ENCODE measurements at regions not wholly inside any gene's neighbourhood (a gene's known extent, or its start where the extent isn't known, plus 50 kb on each side); places are given as distances from the start of the nearest gene placed in this dataset.
A peak's percentile ranks its signal among the peaks of the same experiment; 100 is the strongest.
"Not testable (repeated sequence)": the region's sequence is repeated elsewhere in the genome, so short reads cannot be mapped to it uniquely, and the experiment has no call there.

DNA sequence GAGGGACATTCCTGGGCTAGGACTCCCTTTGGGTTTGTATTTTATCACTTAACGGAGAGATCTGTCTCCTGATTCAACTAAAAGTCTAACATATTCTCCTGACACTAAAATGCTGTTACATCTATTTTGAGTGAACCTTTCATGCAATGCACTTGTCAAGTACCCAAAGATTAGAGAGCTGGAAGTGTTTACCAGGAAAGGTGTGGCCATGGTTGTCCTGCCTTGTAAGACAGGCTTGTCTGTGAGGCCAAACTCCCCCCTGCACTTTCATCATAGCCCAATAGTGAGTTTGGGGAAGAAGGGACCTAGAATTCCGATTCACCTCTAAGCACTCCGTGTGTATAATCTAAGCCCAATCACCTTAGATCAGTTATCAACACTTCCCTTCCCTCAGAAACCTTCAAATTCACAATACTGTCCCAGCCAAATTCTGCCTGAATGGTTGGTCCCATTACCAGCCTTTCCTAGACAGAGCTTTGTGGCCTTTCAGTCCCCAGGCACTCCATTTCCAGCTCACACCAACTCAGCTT, 162.6 kb upstream of the NAMPT start:
- DNase-seq, result no peak

DNA sequence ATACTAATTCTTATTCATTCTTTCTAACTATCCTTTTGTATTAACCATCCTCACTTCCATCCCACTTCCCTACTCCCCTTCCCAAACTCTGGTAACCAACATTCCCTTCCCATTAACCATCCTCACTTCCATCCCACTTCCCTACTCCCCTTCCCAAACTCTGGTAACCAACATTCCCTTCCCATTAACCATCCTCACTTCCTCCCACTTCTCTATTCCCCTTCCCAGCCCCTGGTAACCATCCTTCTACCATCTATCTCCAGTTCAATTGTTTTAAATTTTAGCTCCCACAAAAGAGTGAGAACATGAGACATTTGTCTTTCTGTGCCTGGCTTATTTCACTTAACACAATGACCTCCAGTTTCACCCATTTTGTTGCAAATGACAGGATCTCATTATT, 160.6 kb upstream of the NAMPT start:
- DNase-seq, result not testable (repeated sequence)

DNA sequence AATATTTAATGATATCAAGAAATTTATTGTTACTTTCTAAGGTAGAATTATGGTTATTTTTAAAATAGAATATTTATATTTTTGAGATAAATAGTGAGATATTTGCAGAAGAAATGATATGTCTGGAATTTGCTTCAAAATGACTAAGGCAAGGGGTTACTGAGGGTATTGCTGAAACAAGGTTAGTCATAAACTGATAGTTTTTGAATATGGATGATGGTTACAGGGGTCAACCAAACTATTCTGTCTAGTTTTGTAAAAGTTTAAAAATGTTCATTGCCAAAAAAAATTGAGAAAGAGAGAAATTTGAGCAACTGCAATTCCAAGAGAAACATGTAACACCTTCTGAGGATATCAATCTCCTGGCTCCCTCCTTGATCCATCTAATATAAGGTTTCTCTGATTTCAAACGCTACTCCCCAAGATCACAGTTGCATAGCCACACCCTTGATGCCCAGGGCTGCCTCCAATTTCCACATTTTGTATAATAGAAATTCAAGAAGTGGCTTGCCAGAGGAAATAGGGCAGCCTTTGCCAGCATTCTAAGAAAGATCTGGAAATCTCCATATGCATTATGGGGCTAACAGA, 159.4 kb upstream of the NAMPT start:
- no peak for DNase-seq

DNA sequence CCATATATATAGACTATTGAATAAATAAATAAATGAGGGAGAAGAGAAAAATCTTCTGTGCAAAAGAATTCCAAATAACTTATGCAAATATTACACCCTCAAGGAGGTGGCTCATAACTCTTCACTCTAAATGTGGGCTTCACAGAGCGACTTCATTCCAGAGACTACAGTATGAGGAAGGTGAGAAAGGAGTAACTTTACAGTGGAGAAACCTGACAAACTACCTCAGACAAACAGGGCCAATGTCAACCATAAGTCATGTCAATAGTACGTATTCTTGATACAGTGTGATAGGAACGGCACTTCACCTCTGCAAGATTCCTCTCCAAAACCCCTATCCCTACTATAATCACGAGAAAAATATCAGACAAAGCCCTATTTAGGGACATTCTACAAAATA, 158.4 kb upstream of the NAMPT start:
- no peak for DNase-seq

DNA sequence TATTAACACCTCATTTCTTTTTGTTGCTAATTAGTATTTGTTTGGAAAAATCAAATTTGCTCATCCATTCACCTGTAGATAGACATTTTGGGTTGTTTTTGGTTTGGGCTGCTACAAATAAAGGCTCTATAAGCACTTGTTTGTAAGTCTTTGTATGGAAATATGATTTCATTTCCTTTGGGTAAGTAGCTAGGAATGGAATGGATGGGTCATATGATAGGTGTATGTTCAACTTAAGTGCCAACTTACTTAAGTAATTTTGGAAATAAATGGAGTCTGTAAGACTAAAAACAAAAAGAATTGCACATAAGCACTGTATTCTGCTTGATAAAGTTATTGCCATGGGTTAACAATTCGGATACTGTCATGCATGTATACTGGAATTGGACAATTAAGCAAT, 157.7 kb upstream of the NAMPT start:
- DNase-seq, result no peak

GRCh38 chr7:106441343-106441742, 156.6 kb upstream of the NAMPT start:
- DNase-seq, result not testable (repeated sequence)

DNA sequence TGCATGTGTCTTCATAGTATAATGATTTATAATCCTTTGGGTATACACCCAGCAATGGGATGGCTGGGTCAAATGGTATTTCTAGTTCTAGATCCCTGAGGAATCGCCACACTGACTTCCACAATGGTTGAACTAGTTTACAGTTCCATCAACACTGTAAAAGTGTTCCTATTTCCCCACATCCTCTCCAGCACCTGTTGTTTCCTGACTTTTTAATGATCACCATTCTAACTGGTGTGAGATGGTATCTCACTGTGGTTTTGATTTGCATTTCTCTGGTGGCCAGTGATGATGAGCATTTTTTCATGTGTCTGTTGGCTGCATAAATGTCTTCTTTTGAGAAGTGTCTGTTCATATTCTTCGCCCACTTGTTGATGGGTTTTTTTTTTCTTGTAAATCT, 152.2 kb upstream of the NAMPT start:
- DNase-seq, result not testable (repeated sequence)

GRCh38 chr7:106433377-106433776, 148.6 kb upstream of the NAMPT start:
- no peak for DNase-seq

- no peak for DNase-seq
These were observed 146.0 kb upstream of the NAMPT start for GRCh38 chr7:106430535-106431455.

- no peak for DNase-seq
These were observed 145.3 kb upstream of the NAMPT start for GRCh38 chr7:106430103-106430502.

- no peak for DNase-seq
These were observed 142.0 kb upstream of the NAMPT start for GRCh38 chr7:106426803-106427202.

DNA sequence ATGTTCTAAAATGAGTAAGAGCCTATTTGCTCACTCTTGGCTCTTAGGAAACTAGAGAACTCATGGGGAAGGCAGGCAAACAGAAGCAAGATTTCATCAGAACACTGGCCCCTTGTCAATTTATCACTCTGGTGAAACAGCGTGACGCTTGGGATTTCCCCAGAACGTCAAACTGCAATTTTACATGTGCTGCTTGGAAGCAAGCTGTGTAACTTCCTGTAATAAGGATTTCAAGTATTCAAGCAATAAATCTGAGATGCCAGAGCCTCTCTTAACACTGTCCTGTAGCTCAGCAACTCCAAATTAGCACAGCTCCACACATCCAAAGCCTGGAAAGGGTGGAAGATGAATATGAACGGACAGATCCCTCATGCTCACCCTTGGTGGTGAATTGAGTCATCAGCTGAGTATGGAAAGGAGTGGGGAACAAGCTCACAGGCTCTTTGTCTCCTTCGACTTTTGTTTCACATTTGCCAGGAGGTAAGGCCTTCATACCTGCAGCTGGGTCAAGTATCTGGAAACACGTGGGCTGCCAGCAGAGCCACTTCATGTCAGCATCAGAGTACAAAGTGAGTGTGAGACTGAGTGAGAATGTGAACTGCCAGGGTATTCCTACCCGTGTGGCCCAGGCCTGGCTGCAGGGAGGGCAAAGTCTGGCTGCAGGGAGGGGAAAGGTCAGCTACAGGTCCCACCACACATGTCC, 140.4 kb upstream of the NAMPT start:
- no peak for DNase-seq

GRCh38 chr7:106424476-106425016, 139.8 kb upstream of the NAMPT start:
- no peak for DNase-seq

- peak; percentile 4 for DNase-seq
These were observed 139.2 kb upstream of the NAMPT start for GRCh38 chr7:106423821-106424475.

GRCh38 chr7:106423111-106423510, 138.3 kb upstream of the NAMPT start:
- no peak for DNase-seq

DNA sequence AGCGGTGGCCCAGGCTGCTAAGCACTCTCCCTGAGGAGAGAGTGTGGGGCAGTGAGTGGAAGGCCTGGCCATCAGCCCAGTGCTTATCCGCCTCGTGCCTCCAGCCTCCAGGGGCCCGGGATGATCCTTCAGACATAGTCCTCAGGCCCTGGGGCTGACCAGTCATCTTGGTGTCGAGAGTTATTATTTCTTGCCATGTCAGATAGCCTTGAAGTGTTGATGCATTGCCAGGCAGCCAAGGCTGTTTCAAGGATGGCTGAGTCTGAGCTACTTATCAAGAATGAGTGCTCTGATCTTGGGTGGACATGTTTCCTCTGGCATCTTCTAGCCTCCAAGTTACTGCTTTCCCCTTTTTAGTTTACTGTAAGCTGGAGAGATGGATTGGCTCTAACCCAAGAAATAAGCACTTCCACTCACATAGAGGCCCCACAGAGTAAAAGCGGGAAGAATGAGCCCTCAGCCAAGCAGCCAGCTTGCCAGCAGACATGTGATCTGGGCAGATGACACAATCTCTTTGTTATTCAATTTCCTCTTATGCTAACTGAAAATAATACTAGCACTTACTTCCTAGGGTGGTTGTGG, 136.5 kb upstream of the NAMPT start:
- no peak for DNase-seq

DNA sequence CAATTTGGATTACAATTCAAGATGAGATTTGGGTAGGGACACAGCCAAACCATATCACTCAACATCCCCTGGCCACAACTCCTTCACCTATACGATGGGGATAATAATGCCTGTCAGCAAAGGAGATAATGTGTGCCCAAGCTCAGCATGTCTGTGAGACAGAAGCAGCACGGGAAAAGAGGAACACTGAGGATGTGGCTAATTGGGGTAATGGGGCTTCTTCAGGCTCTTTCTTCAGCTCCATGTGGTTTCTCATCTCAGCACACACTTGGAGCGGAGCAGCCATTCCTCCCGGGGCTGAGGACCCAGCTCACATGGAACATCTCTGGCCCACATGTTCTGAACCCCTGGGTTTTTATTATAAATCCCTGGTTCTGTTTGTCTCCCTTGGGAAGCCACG, 136.0 kb upstream of the NAMPT start:
- no peak for DNase-seq

DNA sequence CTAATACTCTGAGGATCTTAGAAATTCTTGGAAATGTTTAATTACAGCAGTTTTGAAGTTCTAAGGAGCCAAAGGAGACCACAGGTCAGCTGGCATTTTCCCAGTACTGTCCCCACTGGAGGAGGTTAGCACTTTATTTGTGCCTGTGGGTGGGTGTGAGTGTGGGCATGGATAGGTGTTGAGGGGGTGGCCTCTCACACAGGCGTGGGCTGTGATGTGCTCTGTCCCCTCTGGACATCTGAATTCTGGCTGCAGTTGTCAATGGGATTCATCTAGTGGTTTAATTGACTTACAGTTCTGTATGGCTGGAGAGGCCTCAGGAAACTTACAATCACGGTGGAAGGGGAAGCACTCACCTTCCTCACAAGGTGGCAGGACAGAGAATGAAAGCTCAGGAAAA, 135.4 kb upstream of the NAMPT start:
- DNase-seq, result no peak

- no peak for DNase-seq
These were observed 134.8 kb upstream of the NAMPT start for GRCh38 chr7:106419455-106420182.

DNA sequence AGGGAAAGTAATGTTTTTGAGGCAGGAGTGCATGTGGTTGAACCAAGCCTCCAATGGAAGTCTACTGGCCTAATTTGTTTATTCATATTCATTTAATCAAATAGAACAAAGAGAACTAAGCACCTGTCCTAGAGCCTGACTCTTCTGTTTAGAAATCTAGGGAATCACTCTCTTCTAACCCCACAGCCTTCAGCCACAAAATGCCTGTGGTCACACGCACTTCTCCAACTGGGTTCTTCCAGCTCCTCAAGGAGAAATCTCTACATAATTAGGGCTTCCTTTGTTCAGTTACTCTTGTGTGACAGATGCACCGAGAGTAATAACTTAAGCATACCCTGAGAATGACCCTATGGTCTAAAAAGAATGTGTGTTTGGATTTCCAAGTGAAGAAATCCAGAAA, 133.7 kb upstream of the NAMPT start:
- DNase-seq, result no peak

- DNase-seq, result no peak
These were observed 133.3 kb upstream of the NAMPT start for GRCh38 chr7:106418094-106418493.

Data from NCI-H82 (cell line).